ENCODE measurements at regions not wholly inside any gene's neighbourhood (a gene's known extent, or its start where the extent isn't known, plus 50 kb on each side); places are given as distances from the start of the nearest gene placed in this dataset.
A peak's percentile ranks its signal among the peaks of the same experiment; 100 is the strongest.

DNA sequence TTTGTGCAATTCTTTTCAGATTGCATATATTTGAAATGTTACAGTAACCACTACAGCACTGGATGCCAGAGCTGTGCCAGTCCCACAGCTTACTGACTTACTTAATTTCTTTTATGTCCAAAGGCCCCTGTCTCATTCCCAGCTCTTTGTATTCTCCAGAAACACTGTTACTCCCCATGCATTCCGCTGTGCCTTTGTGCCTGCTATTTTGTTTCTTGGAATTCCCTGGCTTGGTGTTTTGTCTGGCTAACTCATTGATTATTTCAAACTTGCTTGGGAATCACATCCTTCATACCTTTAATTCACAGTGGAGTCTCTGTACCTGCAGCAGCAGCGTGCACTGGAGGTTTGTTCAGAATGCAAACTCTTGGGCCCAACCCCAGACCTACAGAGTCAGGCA, 601.9 kb upstream of the DDX18 start:
- DNase-seq (ENCODE audit: low read depth in 1 of 2, low spot score in 1 of 2) = no peak
- Histone ChIP-seq H3K27me3 (no peaks in the 10 kb centered on the region), H3K4me1 (ENCODE audit: low read depth) (no peaks in the 10 kb centered on the region), H3K27ac (no peak overlapping the region), H3K36me3 (no peaks in the 10 kb centered on the region), H3K9me3 (ENCODE audit: low read depth) (no peaks in the 10 kb centered on the region), H3K4me3 (no peak overlapping the region)
- TF ChIP-seq, protein P1, sequence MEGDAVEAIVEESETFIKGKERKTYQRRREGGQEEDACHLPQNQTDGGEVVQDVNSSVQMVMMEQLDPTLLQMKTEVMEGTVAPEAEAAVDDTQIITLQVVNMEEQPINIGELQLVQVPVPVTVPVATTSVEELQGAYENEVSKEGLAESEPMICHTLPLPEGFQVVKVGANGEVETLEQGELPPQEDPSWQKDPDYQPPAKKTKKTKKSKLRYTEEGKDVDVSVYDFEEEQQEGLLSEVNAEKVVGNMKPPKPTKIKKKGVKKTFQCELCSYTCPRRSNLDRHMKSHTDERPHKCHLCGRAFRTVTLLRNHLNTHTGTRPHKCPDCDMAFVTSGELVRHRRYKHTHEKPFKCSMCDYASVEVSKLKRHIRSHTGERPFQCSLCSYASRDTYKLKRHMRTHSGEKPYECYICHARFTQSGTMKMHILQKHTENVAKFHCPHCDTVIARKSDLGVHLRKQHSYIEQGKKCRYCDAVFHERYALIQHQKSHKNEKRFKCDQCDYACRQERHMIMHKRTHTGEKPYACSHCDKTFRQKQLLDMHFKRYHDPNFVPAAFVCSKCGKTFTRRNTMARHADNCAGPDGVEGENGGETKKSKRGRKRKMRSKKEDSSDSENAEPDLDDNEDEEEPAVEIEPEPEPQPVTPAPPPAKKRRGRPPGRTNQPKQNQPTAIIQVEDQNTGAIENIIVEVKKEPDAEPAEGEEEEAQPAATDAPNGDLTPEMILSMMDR (IDR thresholded peaks at IDR 0.05; ENCODE audit: low read depth, low read length) = no peak

DNA sequence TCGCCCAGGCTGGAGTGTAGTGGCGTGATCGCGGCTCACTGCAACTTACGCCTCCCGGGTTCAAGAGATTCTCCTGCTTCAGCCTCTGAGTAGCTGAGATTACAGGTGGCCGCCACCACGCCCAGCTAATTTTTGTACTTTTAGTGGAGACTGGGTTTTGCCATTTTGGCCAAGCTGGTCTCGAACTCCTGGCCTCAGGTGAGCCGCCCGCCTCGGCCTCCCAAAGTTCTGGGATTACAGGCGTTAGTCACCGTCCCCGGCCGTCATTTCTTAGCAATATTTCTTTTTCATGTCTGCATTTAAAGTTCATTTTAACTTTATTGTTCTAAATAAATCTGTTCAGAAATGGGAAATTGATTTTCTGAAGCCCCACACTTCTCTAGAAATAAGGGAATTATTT, 597.3 kb upstream of the DDX18 start:
- H3K36me3 ChIP-seq = no peaks in the 10 kb centered on the region
- no peaks in the 10 kb centered on the region for H3K27me3 ChIP-seq
- TF ChIP-seq, protein P1 (IDR thresholded peaks at IDR 0.05; ENCODE audit: low read depth, low read length) = no peak
- H3K4me1 ChIP-seq (ENCODE audit: low read depth) = no peaks in the 10 kb centered on the region
- no peak for DNase-seq (ENCODE audit: low read depth in 1 of 2, low spot score in 1 of 2)
- H3K4me3 ChIP-seq = no peak overlapping the region
- H3K9me3 ChIP-seq (ENCODE audit: low read depth) = no peaks in the 10 kb centered on the region
- H3K27ac ChIP-seq = no peak overlapping the region

DNA sequence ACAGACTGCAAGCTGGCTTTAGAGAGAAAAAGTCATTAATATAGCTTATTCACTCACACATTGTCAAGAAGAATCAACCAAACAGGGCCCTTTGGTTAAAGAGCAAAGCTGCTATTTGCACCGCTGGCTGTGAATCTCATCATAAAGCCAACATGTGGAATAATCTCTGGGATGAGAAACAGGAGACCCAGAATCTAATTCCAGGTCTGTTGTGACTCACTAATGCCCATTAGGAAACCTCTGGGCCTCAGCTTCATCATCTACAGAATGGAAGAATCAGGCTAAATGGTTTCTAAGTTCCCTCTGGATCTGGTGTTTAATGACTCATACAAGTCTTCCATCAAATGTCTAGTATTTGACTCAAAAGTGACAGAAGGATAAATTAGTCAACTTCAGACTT, 591.7 kb upstream of the DDX18 start:
- DNase-seq (ENCODE audit: low read depth in 1 of 2, low spot score in 1 of 2) = no peak
- Histone ChIP-seq H3K27me3 (no peaks in the 10 kb centered on the region), H3K9me3 (ENCODE audit: low read depth) (no peaks in the 10 kb centered on the region), H3K4me3 (no peak overlapping the region), H3K27ac (no peak overlapping the region), H3K36me3 (no peaks in the 10 kb centered on the region), H3K4me1 (ENCODE audit: low read depth) (no peaks in the 10 kb centered on the region)
- TF ChIP-seq, protein P1 (IDR thresholded peaks at IDR 0.05; ENCODE audit: low read depth, low read length) = no peak

DNA sequence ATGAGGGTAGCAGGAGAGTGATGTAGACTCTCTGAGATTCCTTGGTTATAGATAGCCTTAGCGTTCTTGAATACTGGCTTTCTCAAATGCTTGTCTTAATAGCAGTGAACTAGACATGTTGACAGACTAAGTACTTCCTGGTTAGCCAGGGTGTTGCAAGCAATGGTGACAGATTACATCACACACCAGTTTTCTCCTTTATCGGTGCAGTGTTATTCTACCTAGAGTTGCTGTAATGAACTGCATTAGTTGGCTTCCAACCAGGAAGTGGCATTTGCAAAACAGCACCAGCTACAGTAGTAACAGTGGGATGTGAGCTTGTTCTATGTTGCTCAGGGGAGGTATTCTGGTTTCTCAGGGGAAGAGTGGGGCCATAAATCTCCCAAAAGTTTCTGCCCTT, 582.2 kb upstream of the DDX18 start:
- DNase-seq (ENCODE audit: low read depth in 1 of 2, low spot score in 1 of 2) = peak in 1 of 2 donors; percentile 28
- H3K4me3 ChIP-seq = no peak overlapping the region
- no peak overlapping the region for H3K27ac ChIP-seq
- no peaks in the 10 kb centered on the region for H3K4me1 ChIP-seq (ENCODE audit: low read depth)
- H3K36me3 ChIP-seq = no peaks in the 10 kb centered on the region
- H3K27me3 ChIP-seq = no peaks in the 10 kb centered on the region
- TF ChIP-seq, protein P1 (IDR thresholded peaks at IDR 0.05; ENCODE audit: low read depth, low read length) = no peak
- H3K9me3 ChIP-seq (ENCODE audit: low read depth) = no peaks in the 10 kb centered on the region

DNA sequence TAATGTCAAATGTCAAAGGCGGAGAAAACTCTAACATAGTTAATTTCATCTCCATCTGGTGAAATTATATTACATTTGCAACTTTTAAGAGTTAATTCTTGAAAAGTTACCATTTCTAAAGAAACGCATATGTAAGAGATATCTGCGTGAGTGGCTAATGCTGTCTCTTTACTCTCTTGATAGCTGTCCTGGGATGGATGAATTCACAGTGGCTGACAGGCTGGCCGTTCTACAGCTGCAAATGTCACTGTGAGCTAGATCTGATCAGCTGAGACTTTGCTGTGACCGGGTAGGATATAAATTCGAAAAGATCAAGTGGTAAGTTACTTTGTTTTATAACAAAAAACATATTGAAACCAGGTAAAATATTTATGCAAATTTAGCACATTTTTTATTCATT, 557.1 kb upstream of the DDX18 start:
- H3K4me1 ChIP-seq (ENCODE audit: low read depth) = no peaks in the 10 kb centered on the region
- H3K9me3 ChIP-seq (ENCODE audit: low read depth) = no peaks in the 10 kb centered on the region
- no peaks in the 10 kb centered on the region for H3K36me3 ChIP-seq
- no peak overlapping the region for H3K4me3 ChIP-seq
- TF ChIP-seq, protein P1 (IDR thresholded peaks at IDR 0.05; ENCODE audit: low read depth, low read length) = no peak
- no peak for DNase-seq (ENCODE audit: low read depth in 1 of 2, low spot score in 1 of 2)
- H3K27ac ChIP-seq = no peak overlapping the region
- no peaks in the 10 kb centered on the region for H3K27me3 ChIP-seq

DNA sequence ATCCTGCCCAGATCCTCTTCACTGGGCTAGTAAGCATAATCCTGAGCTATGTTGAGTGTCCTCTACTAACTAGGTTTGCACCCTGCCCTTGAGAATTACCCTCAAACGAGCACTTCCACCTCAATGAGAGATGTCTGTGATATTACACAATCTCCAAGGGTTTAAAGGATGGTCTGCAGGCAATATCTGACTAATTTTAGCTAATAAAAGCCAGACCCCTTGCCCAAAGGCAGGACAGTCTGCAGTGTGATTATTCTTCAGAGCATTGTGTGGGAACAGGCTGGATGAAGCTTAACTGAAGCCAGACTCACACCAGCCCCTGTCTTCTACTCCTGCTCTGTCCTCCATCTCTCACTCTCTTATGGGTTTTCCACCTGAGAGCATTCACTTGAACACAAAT, 544.9 kb upstream of the DDX18 start:
- no peak for DNase-seq (ENCODE audit: low read depth in 1 of 2, low spot score in 1 of 2)
- Histone ChIP-seq H3K4me3 (no peak overlapping the region), H3K27me3 (no peaks in the 10 kb centered on the region), H3K27ac (no peak overlapping the region), H3K36me3 (no peaks in the 10 kb centered on the region), H3K4me1 (ENCODE audit: low read depth) (no peaks in the 10 kb centered on the region), H3K9me3 (ENCODE audit: low read depth) (no peaks in the 10 kb centered on the region)
- TF ChIP-seq, protein P1 (IDR thresholded peaks at IDR 0.05; ENCODE audit: low read depth, low read length) = no peak

Measured in cardiac muscle cell (in vitro differentiated cells and primary cell).